LNCAP (cell line): ENCODE measurements at regions not wholly inside any gene's neighbourhood (a gene's known extent, or its start where the extent isn't known, plus 50 kb on each side); places are given as distances from the start of the nearest gene placed in this dataset.

Source experiments
- TF ChIP-seq, protein P1 (sequence below): fragments of 450-650 bp; IDR thresholded peaks from 2 replicates; pipeline ENCODE4 v1.5.1; 2017; ENCODE audit warnings: mild to moderate bottlenecking

- TF ChIP-seq, protein P1, sequence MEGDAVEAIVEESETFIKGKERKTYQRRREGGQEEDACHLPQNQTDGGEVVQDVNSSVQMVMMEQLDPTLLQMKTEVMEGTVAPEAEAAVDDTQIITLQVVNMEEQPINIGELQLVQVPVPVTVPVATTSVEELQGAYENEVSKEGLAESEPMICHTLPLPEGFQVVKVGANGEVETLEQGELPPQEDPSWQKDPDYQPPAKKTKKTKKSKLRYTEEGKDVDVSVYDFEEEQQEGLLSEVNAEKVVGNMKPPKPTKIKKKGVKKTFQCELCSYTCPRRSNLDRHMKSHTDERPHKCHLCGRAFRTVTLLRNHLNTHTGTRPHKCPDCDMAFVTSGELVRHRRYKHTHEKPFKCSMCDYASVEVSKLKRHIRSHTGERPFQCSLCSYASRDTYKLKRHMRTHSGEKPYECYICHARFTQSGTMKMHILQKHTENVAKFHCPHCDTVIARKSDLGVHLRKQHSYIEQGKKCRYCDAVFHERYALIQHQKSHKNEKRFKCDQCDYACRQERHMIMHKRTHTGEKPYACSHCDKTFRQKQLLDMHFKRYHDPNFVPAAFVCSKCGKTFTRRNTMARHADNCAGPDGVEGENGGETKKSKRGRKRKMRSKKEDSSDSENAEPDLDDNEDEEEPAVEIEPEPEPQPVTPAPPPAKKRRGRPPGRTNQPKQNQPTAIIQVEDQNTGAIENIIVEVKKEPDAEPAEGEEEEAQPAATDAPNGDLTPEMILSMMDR, result no peak
Measured at GRCh38 chr20:60974441-60974945, 277.6 kb upstream of the CDH4 start.

- TF ChIP-seq, protein P1, result no peak
Measured at GRCh38 chr20:60976139-60976538, 275.9 kb upstream of the CDH4 start.

DNA sequence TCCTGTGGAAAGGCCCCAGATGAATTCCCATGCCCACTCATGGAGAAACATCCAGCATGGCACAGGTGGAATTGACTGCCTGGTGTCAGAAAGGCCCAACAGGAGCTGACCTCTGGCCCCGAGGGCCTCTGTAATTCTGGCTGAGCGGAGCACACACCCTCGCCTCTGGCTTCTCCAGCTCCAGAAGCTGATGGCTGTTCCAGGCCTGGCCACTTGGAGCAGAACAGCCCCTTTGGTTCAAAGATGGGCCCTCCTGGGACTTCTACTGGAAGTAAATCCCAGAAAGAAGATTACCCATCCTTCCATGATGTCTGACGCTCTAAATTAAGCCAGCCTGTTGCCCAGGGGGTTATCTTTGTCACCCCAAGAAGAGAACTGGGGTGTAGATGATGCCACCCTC, 275.1 kb upstream of the CDH4 start:
- TF ChIP-seq, protein P1, result no peak

- TF ChIP-seq, protein P1, result no peak
Measured at GRCh38 chr20:60977901-60978300, 274.2 kb upstream of the CDH4 start.

- TF ChIP-seq, protein P1, result no peak
Measured at GRCh38 chr20:60984666-60985065, 267.4 kb upstream of the CDH4 start.

DNA sequence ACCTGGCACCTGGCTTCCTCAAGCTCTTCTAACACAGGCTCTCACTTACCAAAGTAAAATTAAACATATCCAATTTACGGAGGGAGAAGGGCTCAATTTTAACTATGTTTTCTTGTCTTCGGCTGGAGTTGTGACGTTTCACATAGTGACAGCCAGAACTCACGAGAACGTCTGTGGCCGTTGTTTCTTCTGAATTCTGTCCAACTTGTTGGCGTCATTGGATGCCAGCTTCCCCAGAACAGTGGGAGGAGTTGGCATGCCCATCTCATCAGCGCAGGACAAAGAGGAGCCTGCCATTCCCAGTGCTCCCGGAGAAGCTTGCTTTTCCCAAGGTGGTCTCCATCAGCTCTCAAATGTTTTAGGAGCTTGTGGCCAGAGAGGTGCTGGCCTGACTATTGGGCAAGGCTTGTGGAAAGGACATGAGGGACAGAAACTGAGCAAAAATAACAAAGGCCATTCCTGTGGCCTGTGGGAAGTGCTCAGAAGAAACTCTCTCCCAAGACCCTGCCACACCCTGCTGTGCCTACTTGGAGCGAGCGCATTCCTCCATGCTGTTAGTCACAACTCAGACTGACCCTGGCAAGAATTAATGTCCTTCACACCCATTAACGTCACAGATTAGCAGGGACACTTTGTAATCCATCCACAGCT, 265.4 kb upstream of the CDH4 start:
- TF ChIP-seq, protein P1, result no peak

DNA sequence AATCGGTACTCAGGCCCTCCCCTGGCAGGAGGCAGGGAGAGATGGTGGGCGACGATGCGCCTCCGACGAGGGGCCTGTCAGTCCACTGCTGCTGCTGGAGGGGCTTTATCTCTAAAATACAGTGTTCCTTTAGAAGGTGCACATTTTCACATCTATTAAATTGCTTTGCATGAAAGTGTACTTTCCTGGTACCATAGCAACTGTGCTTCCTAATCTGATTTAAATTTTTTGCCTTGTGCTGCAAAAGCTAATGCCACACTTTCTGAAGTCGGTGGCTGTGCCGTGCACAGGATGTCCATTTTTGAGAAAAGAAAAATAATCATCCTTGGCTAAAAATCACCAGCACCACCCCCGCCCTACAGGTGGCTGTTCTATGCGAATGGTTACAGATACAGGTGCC, 262.0 kb upstream of the CDH4 start:
- TF ChIP-seq, protein P1, result no peak

DNA sequence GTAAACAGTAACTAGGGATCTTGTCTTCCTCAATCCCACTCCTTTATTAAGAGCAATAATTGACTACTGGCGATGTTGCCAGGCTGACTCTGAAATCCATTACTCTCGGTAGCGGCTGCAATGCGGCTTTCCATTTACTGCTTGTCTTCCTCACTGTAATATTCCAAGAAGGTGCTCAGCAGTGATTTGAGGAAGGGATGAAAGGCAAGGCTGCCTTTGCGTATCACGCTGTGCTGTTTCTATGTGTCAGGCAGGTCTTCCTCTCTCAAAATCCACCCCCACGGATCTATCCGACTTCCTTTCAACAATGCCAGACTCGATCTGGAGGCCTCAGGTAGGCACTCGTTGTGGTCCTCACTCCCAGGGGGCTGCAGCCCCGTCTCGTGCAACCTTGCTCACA, 261.4 kb upstream of the CDH4 start:
- TF ChIP-seq, protein P1, result no peak
